NCI-H524 treated with DMSO at 0.1 percent for 48 hours (cell line): ENCODE measurements at regions not wholly inside any gene's neighbourhood (a gene's known extent, or its start where the extent isn't known, plus 50 kb on each side); places are given as distances from the start of the nearest gene placed in this dataset.

Experiments used
- DNase-seq: peaks from one replicate; lab custom pipeline; 2025; lab: John Stamatoyannopoulos, UW

GRCh38 chr6:91185072-91185471, 598.2 kb upstream of the MAP3K7 start:
- no peak for DNase-seq

GRCh38 chr6:91181416-91181815, 594.5 kb upstream of the MAP3K7 start:
- DNase-seq: no peak

GRCh38 chr6:91173651-91174050, 586.8 kb upstream of the MAP3K7 start:
- no peak for DNase-seq

GRCh38 chr6:91173186-91173585, 586.3 kb upstream of the MAP3K7 start:
- no peak for DNase-seq

- no peak for DNase-seq
Measured at GRCh38 chr6:91171754-91172462, 585.0 kb upstream of the MAP3K7 start.

GRCh38 chr6:91167846-91168245, 581.0 kb upstream of the MAP3K7 start:
- DNase-seq: no peak

- no peak for DNase-seq
Measured at GRCh38 chr6:91166271-91167046, 579.6 kb upstream of the MAP3K7 start.

- DNase-seq: no peak
Measured at GRCh38 chr6:91164105-91164504, 577.2 kb upstream of the MAP3K7 start.

GRCh38 chr6:91161246-91161645, 574.4 kb upstream of the MAP3K7 start:
- no peak for DNase-seq

GRCh38 chr6:91155129-91155785, 568.4 kb upstream of the MAP3K7 start:
- DNase-seq: peak; percentile 4

DNA sequence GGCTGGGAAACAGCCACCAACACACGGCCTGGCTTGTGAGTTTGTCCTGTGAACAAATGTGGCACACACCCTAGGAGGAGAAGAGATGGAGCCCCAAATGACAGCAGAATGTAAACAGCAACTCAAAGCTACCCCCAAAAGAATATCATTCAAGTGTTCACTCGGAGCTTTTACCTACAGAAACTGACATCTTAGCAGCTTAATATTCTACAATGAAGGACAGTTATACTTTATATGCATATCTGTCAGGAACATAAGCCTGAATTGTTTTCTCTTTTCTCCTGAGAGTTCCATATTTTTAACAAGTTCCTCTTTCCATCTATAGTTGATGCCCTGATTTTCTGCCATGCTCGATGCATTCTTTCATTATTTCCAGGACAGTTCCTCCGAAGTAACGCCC, 566.0 kb upstream of the MAP3K7 start:
- DNase-seq: no peak

DNA sequence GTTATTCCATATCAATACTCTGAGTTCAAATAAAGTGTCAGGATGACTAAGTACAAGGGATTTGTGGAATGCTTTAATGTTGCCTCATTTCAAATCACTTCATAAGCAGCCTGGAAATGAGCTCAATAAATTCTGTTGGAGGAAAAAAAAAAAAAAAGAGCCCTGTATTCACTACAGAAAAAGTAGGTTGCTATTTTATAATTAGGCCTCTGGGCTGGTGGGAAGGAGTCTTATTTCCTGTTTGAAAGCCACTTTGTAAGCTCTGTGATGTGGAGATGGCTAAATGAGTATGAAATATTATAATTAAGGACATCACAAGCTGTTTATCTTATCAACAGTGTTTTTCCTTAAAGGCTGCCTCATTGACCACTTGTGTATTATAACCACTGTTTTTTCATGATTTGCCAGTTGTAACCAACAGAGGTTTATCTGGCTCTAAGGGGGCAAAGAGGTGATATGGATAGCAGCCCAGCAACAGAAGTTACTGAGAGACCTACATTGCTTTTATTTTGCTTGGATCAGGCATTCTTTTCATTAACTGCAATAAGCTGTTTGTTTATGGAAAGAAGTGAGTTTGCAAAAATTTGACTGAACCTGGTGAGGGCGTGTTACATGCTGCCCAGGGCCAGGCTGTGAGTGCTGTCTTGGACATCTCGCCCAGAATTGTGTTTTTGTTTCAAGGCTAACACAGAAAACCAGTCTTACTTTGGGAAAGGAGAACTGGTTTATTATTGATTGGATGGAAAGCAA, 563.3 kb upstream of the MAP3K7 start:
- no peak for DNase-seq

DNA sequence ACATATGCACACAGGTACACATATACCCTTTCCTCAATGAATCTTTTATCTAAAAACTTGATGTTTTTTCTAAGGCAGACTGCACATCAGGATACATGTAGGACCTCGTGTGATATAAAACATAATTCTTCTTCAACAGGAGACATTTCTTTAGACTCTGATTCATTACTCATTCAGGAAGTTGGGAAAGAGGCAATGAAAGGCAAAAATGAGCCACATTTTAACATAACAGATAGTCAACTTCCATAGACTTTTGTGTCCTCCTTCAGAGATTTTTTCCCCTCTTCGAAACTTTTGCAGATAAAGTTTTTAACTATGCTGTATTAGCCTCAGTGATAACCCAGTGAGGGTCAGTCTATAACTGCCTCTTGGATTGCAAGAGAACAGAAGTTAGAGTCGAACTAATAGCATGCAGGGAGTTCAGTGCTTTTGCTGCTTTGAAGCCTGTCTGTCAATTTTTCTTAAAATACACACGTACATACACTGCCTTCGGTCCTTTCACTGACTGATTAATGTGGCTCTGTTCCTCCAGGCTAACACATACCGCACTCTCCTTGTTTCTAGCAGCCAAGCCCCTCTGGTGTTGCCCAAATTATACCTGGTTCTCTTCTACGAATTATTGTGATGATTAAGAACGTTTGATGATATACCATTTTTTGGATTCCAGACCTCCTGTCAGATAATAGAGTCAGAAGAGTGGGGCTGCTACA, 562.5 kb upstream of the MAP3K7 start:
- DNase-seq: no peak

- no peak for DNase-seq
Measured at GRCh38 chr6:91144126-91144525, 557.3 kb upstream of the MAP3K7 start.

- no peak for DNase-seq
Measured at GRCh38 chr6:91142154-91142553, 555.3 kb upstream of the MAP3K7 start.

DNA sequence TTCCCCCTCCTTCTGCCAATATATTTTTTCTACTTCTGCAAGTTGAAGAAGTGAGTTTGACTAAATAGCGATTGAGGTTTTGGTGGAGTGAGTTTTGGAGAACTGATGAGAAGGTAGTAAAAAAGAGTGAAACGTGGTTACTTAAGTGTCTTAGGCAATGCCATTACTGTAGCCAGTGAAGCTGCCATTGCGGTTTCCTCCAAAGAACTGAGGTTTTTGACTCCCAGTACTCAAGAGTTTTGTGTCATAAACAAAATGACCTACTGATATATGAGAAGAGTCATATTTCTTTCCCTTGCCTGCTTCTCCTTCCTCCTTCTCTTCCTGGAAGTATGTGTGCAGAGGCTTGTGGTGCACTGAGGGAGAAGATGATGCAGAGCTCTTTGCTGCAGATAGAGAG, 554.5 kb upstream of the MAP3K7 start:
- DNase-seq: no peak

DNA sequence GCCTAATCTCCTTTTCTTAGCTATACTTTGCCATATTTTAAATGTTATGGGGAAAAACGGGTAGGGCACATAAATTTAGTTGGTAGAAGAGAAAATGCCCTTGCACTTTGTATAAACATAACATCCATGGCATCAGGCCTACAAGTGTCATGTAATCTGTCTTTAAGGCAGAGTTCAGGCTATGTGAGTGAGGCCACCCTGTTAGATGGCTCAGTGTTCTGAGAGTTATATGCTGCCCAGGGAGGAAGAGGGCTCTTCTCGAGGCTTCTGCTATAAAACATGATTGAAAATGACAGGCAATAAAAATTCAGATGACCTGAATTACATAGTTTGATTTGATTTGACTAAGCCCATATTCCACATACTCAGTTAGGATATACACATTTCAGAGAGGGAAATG, 553.6 kb upstream of the MAP3K7 start:
- no peak for DNase-seq

GRCh38 chr6:91137286-91137685, 550.4 kb upstream of the MAP3K7 start:
- DNase-seq: no peak

DNA sequence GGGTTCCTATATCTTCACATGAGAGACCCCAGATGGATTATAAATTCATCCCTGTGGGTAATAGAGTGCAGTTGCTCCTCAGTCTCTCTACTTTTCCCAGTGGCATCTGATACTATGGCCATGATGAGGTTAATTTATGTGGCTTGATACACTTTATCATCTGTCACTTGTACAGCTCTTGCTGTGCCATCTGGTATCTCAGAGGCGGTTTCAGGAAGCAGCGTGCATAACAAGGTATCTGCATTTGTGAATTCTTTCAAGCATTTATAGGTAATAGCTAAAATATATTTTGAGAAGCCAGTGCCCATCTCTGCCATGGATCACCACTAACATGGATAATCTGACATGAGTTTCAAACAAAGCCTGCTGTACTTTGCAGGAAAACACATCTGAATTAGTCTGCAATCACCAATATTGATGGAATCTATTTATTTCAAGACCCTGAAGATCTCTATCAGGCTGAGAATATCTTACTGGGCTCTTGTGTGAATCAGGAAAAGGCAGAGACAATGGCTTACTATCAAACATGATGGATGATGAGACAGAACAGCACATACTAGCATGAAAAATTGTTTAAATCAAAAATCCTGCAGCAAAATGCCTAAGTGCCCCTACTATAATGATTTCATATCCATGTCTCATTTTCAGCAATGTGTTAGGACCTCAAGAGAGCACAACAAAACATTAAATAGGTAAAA, 548.7 kb upstream of the MAP3K7 start:
- DNase-seq: peak; percentile 89

DNA sequence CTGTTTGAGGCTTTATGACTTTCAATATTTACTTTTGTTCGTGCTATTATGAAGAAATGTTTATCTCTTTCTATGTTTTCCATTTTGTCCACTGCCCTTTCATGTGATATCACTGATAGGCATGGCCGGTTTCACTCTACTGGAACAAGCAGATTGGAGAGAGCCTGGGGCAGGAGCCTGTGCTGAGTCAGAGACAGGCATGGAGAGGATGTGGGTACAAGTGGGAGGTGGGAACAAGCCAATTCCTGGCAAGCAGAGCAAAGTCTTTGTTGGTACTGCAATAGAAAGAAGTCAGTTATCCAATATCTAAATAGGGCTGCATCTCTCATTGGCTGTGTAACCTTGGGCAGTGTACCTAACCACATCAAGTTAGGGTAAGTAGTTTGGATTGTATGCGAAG, 545.6 kb upstream of the MAP3K7 start:
- DNase-seq: no peak

DNA sequence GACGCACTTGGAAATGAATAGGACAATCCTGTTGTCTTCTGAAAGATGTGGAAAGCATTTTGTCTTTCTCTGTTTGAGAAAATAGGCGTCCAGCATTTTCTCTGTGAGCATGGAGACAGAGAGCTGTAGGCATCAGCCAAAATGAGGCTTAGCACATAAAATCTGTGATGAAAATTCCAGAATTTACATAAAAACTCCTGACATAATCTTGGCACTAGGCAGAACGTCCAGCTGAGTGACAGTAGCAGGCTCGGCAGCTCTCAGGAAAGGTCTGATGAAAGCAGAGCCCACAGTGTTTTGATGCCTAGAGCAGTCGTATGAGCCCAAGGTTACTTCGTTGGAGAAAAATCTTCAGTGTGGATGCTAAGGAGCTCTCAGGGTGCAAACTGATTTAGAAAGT, 543.3 kb upstream of the MAP3K7 start:
- no peak for DNase-seq
